PFSK-1 (cell line): ENCODE measurements at regions not wholly inside any gene's neighbourhood (a gene's known extent, or its start where the extent isn't known, plus 50 kb on each side); places are given as distances from the start of the nearest gene placed in this dataset.

Experiments used
- FOXP2 ChIP-seq: optimal IDR thresholded peaks from 2 replicates; pipeline ENCODE3; 2011; ENCODE audit warnings: borderline replicate concordance, control low read depth, inconsistent platforms; ENCODE audit not compliant: insufficient read depth; ENCODE audit errors: extremely low read length, extremely low read depth
- POLR2AphosphoS5 ChIP-seq: IDR thresholded peaks from 2 replicates; pipeline ENCODE4 v1.6.1; 2012; ENCODE audit warnings: low read depth, mild to moderate bottlenecking, control low read depth, low read length, moderate library complexity
- REST ChIP-seq, 2 experiments: IDR thresholded peaks; 2 replicates each; pipeline versions ENCODE4 v1.6.1 to v1.8.0; 2011 to 2012; ENCODE audit warnings: low read depth in 2 of 2, low read length in 2 of 2, control low read depth in 1 of 2, inconsistent platforms in 1 of 2, mild to moderate bottlenecking in 1 of 2, moderate library complexity in 1 of 2; ENCODE audit not compliant: insufficient read depth in 1 of 2
- SIN3A ChIP-seq: IDR thresholded peaks from 2 replicates; pipeline ENCODE4 v1.6.1; 2012; ENCODE audit warnings: mild to moderate bottlenecking, low read length, moderate library complexity, borderline replicate concordance; ENCODE audit not compliant: insufficient read depth
- TAF1 ChIP-seq: IDR thresholded peaks from 2 replicates; pipeline ENCODE4 v1.6.1; 2012; ENCODE audit warnings: low read length, control low read depth, borderline replicate concordance; ENCODE audit not compliant: insufficient read depth

- TF ChIP-seq POLR2AphosphoS5, result no peak
- TF ChIP-seq TAF1, result no peak
- no peak for TF ChIP-seq REST (IDR thresholded peaks at IDR 0.05; ENCODE audit: insufficient read depth in 1 of 2, low read depth in 2 of 2, low read length in 2 of 2)
- TF ChIP-seq FOXP2, result no peak
- no peak for TF ChIP-seq SIN3A
Observed at GRCh38 chr17:68777856-68778694, 176.9 kb upstream of the FAM20A start.

GRCh38 chr17:68777243-68777855, 176.2 kb upstream of the FAM20A start:
- peak; percentile 62; the same call in 1 of the 2 replicates for TF ChIP-seq SIN3A
- no peak for TF ChIP-seq POLR2AphosphoS5
- TF ChIP-seq REST (IDR thresholded peaks at IDR 0.05; ENCODE audit: insufficient read depth in 1 of 2, low read depth in 2 of 2, low read length in 2 of 2), result no peak

- TF ChIP-seq TAF1 (no peak), SIN3A (no peak), POLR2AphosphoS5 (no peak), FOXP2 (no peak), REST (IDR thresholded peaks at IDR 0.05; ENCODE audit: insufficient read depth in 1 of 2, low read depth in 2 of 2, low read length in 2 of 2) (no peak)
Observed at GRCh38 chr17:68776451-68776850, 175.3 kb upstream of the FAM20A start.

- TF ChIP-seq FOXP2 (no peak), SIN3A (no peak), TAF1 (no peak), REST (IDR thresholded peaks at IDR 0.05; ENCODE audit: insufficient read depth in 1 of 2, low read depth in 2 of 2, low read length in 2 of 2) (no peak), POLR2AphosphoS5 (no peak)
Observed at GRCh38 chr17:68775969-68776368, 174.8 kb upstream of the FAM20A start.
